ENCODE measurements at regions not wholly inside any gene's neighbourhood (a gene's known extent, or its start where the extent isn't known, plus 50 kb on each side); places are given as distances from the start of the nearest gene placed in this dataset.

GRCh38 chr18:76115580-76115979 lies 379.5 kb downstream of the ZNF516 start:
- Histone ChIP-seq H3K27me3 (ENCODE audit: low read depth) (no peaks in the 10 kb centered on the region), H3K36me3 (no peaks in the 10 kb centered on the region), H3K4me3 (no peak overlapping the region), H3K9me3 (no peaks in the 10 kb centered on the region), H3K27ac (no peak overlapping the region), H3K4me1 (no peaks in the 10 kb centered on the region)
- intact Hi-C loops (cut with DNase I), result no loop called here
- no peak for TF ChIP-seq CTCF (IDR thresholded peaks at IDR 0.05)
- DNase-seq (no peak), ATAC-seq (no peak)

DNA sequence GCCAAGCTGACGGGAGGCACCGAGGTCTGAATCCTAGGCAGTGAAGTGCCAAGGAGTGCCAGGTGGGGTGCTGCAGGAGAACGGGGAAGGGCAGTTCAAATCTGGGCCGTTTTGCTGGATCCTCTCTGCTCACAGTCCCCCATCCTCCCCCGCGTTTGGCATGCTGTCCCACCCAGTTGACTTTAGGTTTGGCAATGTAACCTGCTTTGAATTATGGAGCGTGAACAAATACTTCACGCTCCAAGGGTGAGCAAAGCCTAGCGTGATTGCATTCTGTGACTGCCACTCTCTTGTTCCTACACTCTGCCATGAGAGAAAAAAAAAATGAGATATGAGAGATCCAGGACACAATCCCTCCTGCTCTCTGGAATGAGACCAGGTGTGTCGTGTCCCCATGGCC lies 381.9 kb downstream of the ZNF516 start:
- no peaks in the 10 kb centered on the region for H3K36me3 ChIP-seq
- intact Hi-C loops (cut with DNase I), result no loop called here
- TF ChIP-seq CTCF (IDR thresholded peaks at IDR 0.05), result no peak
- H3K4me1 ChIP-seq, result no peaks in the 10 kb centered on the region
- H3K9me3 ChIP-seq, result no peaks in the 10 kb centered on the region
- H3K4me3 ChIP-seq, result no peak overlapping the region
- H3K27me3 ChIP-seq (ENCODE audit: low read depth), result no peaks in the 10 kb centered on the region
- H3K27ac ChIP-seq, result no peak overlapping the region
- DNase-seq (no peak), ATAC-seq (no peak)

DNA sequence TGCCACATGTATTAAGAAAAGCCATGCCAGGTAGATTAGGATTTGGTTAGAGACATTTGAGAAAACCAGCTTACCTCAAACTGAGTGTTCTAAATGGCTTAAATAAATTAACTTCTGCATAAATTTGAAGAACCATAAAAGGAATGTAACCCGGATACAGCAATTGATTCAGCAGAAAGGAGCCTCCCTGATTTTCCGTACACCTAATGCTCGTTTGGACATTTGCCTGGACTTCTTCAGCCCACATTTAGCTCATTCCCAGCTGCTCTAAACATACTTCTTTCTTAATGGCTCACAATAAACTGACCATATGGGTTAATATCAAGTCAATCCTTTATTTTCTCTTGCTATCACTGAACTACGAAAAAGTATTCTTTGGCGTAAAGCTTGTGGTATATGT lies 392.4 kb downstream of the ZNF516 start:
- intact Hi-C loops (cut with DNase I), result no loop called here
- Histone ChIP-seq H3K4me3 (no peak overlapping the region), H3K27ac (no peak overlapping the region), H3K27me3 (ENCODE audit: low read depth) (no peaks in the 10 kb centered on the region), H3K9me3 (peaks cover 12% of the 10 kb centered on the region), H3K36me3 (no peaks in the 10 kb centered on the region), H3K4me1 (no peaks in the 10 kb centered on the region)
- no peak for ATAC-seq
- TF ChIP-seq CTCF (IDR thresholded peaks at IDR 0.05), result no peak
- no peak for DNase-seq

DNA sequence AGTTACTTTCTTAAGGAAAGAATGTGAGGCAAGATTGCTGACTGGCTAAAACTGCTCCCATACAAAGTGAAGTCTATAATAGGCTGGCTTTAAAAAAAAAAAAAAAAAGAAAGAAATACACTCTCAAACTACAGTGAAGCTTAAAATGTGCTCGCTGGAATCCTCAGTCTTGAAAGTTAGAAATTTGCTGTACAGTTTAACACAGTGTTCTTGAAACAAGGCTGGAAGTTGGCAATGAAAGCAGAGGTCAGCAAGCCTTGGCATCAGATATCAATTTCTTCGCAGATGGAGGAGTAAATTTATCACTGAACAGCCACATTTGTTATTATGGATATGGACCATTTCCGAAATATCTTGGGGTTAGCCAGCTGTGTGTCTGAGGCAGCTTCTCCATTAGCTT lies 392.9 kb downstream of the ZNF516 start:
- intact Hi-C loops (cut with DNase I), result no loop called here
- H3K4me1 ChIP-seq, result no peaks in the 10 kb centered on the region
- no peaks in the 10 kb centered on the region for H3K36me3 ChIP-seq
- peaks cover 12% of the 10 kb centered on the region for H3K9me3 ChIP-seq
- H3K27ac ChIP-seq, result no peak overlapping the region
- no peak overlapping the region for H3K4me3 ChIP-seq
- ATAC-seq (no peak), DNase-seq (no peak)
- no peak for TF ChIP-seq CTCF (IDR thresholded peaks at IDR 0.05)
- no peaks in the 10 kb centered on the region for H3K27me3 ChIP-seq (ENCODE audit: low read depth)

DNA sequence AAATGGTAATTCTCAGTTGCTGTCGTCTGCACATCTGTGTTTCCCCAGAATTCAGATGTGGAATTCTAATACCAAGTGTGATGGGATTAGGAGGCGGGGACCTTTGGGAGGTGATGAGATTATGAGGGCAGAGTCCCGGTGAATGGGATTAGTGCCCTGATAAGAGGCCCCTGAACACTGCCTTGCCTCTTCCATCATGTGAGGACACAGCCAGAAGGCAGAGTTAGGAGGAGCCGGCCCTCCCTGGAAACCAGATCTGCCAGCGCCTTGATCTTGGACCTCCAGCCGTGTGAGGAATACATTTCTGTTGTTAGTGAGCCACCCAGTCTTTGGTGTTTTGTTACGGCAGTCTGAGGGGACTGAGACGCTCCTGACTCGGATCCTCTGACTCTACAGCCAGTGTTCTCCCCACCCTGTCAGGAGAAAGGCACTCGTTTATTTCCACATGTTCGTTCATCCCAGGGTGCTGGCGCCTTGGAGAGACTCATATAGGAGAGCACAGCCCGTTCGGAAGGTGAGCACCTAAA lies 395.0 kb downstream of the ZNF516 start:
- intact Hi-C loops (cut with DNase I), result no loop called here
- TF ChIP-seq CTCF (IDR thresholded peaks at IDR 0.05), result no peak
- no peak overlapping the region for H3K4me3 ChIP-seq
- DNase-seq (no peak), ATAC-seq (no peak)
- peaks cover 12% of the 10 kb centered on the region for H3K9me3 ChIP-seq
- H3K4me1 ChIP-seq, result no peaks in the 10 kb centered on the region
- no peaks in the 10 kb centered on the region for H3K27me3 ChIP-seq (ENCODE audit: low read depth)
- H3K36me3 ChIP-seq, result no peaks in the 10 kb centered on the region
- H3K27ac ChIP-seq, result no peak overlapping the region

All from lower lobe of right lung (tissue), 2 donors.